ENCODE measurements at regions not wholly inside any gene's neighbourhood (a gene's known extent, or its start where the extent isn't known, plus 50 kb on each side); places are given as distances from the start of the nearest gene placed in this dataset.
"Not testable (repeated sequence)": the region's sequence is repeated elsewhere in the genome, so short reads cannot be mapped to it uniquely, and the experiment has no call there.

DNA sequence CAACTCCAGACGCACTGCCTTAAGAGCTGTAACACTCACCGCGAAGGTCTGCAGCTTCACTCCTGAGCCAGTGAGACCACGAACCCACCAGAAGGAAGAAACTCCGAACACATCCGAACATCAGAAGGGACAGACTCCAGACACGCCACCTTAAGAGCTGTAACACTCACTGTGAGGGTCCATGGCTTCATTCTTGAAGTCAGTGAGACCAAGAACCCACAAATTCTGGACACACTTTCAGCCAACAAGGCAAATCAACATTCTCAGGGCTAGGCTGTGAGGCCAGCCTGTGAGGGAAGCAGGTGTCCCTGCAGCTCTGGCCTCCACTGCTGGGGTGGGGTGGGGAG, 275.3 kb downstream of the ADGRD1 start:
- not testable (repeated sequence) for DNase-seq (ENCODE audit: low read depth)

DNA sequence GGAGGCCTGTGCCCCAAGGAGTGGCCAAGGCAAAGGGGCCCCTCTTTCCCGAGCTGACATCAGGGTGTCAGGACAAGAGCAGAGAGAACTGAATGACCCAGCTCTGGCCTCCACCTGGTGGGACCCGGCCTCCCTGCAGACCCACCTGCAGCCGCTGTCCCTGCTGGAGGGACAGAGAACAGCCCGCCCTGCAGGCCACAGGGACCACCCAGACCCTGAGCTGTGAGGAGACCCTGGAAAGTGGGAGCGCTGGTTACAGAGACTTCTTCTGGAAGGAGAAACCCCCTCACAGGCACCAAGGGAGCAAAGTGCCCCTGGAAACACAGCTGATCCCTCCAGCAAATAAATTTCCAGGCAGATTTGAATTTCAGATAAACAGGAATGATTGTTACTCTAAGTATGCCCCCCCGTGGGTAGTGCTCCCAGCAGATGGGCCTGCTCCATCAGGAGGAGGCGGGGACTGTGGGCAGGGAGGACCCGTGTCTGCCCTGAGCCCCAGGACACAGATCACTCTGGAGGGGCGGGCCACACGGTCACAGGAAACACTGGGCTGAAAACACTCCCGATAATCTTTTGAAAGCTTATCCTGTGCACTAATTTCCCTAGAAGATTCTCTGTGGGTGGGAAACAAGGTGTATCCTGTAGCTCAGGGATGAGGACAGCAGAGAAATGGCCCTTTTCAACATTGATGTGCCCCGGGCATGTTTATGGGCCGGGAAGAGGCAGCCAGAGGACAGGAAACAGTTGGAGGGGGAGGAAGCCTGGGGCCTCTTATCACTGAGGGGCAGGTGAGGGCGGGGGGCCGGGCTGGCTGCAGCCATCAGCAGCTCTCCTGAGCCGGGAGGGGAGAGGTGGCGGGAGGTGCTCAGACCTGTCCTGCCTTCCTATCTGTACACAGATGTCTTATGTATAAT, 276.0 kb downstream of the ADGRD1 start:
- no peak for DNase-seq (ENCODE audit: low read depth)

DNA sequence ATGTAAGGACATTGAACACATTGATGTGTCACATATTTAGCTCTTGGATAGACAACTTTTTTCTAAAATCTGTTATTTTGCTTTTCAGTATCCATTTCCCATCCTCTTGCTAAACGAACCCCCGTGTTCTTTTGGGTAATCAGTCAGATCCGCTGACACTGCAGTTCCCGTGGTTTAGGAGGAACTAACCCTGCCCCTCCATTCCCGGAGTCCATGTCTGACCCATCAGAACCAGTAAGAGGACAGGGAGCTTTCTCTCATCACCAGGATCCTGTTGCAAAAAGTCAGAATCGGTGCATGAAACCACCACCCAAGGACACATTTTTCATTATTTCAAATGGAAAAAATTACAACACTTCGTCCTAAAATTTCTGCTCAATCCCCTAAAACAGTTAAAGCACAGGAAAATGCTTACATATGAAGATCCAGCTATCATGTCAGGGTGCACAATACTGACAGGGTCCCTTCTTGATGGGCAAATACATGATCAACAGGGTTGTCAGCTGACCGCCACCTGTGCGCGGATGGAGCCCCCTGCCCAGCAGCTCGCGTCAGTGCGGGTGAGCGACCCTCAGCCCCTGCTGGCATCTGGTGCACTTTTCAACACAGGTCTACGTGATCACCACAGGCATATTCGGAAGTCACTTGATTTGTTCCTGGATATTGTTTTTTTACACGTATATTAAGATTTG, 276.8 kb downstream of the ADGRD1 start:
- DNase-seq (ENCODE audit: low read depth) = no peak

DNA sequence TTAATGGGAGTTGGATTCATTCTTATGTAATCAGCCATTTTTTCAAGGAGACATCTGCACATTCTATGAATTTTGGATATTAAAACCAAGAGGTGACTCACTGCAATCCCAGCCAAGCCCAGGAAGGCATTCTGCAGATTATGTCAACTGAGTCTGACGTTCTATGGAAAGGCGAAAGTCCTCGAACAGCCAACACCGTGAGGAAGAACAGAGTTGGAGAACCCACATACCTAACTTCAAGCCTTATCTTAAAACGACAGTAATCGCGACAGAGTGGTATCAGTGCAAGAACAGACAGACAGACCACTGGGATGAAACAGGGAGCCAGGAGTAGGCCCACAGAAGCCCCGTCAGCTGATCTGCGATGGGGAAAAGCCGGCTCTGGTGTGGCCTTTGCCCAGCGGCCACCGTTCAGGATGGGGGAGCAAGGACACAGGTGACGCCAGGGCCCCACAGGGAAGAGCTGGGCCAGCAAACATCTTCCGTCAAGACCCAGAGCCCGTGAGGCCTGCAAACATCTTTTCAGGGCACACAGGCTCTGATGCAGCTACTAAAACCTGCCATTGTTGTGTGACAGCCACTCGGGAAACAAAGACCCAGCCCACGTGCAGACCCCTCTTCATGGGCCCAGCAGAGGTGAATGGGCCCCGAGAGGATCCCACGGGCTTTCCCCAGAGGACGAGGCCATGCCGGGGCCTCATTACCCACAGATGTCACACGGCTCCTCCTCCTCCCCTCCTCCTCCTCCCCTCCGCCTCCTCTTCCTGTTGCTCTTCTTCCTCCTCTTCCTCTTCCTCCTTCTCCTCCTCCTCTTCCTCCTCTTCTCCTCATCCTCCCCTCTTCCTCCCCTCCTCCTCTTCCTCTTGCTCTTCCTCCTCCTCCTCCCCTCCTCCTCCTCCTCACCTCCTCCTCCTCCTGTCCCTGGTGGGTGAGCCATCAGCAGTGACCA, 277.6 kb downstream of the ADGRD1 start:
- DNase-seq (ENCODE audit: low read depth) = no peak

DNA sequence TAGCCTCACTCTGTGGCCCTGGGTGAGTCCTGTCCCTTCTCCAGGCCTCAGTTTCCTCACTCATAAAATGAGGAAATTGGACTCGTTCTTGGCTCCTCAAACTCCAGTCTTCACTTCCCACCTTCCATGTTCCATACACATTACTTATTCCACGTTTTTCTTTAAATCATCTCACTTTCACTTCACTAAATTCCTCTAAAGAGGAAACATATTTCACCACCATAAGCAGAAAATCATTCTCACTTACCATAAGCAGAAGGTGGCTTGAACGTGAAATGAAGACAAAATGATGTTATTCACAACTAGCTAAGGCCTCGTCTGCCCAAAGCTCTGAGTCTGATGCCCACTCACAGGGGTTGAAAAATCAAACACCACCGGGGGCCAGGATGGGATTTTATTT, 278.3 kb downstream of the ADGRD1 start:
- DNase-seq (ENCODE audit: low read depth) = no peak

DNA sequence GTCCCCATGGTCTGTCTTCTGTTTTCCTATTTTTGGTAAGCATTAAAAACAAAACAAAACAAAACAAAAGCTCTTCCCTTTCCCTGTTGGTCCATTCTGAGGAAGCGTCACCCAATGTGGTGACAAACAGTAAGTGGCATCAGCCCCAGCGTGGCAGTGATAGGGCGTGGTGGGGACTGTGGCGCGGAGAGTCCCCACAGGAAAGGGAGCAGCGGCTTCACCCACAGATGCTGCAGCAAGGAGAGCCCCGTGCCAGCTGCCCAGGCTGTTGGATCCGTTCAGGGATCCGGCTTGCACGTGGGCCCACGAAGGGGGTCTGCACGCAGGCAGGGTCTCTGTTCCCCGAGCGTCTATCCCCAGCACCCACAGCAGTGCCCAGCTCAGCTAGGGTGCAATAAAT, 279.2 kb downstream of the ADGRD1 start:
- DNase-seq (ENCODE audit: low read depth) = not testable (repeated sequence)

DNA sequence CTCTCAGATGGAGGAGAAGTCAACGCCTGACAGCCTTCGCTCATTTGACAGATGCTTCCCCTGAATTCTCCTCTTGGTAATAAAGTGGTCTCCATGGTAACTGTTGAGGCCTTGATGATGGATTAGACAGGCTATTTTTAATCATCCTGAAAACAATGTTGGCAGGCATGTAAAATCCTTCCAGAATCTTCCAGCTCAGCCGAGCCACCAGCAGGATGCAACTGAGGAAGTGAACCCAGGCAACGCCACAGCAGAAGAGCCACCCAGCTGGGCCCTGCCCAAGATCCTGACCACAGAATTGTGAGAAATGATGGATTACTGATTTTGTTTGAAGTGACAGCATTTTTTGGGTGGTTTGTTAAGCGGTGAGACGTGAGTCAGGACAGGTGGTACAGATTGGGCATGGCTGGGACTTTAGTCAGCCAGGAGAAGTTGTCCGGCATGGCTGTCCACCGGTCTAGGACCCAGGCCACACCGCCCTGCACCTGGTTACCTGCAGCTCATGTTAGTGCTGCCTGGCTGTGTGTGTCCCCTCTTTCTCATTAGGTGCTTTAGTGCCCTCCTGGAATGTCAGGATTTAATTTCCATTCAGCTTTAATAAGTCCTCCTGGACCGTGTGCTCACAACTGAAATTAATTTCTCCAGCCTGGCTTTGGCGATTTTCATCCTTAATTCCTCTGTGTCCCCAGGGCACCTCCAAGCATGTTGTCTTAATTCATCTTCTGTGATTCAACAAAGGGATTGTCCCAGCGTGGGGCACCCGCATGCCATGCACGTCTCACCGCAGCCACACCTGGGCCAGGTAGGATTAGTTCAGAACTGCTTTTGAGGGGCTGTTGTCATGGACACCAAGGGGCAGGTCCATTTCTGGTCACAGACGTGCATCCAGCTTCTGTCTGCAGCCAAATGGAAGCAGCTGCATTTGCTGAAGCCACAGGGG, 280.4 kb downstream of the ADGRD1 start:
- not testable (repeated sequence) for DNase-seq (ENCODE audit: low read depth)

DNA sequence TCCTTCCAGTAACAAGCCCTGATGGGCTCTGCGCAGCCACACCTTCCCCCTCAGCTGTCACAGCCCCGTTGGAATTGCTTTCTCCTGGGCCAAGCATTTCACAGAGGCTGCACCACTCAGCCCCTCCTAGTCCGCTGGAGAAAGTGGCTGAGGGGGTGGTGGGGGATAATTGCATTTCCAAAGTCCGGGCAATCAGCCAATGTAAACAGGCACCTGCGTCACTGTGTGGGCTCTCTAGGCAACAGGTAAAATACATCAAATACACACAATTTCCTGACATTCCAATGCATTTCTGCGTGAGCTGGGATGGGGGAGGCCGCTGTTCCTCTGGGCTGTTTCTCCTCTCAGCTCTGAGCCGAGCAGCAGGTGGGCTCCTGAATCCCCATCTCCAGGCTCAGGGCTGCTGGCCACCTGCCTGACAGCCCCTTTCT, 281.1 kb downstream of the ADGRD1 start:
- DNase-seq (ENCODE audit: low read depth) = not testable (repeated sequence)

DNA sequence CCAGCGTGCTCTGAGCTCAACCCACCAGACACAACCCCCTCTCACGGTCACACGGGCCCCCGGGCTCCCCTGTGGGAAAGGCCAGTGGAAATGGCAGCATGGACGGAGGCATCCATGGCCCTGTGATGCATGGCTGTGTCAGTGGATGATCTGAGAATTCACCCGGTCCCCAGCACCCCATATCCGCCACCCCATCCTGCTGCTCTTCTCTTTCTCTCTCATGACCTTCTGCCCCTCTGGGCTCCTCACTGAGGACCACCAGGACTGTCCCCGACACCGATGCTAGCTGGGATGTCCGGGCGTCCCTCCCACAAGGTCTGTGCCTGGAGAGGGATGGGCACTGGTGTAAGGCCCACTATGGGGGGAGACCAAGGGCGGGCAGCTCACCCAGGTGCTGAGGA, 282.2 kb downstream of the ADGRD1 start:
- no peak for DNase-seq (ENCODE audit: low read depth)

DNA sequence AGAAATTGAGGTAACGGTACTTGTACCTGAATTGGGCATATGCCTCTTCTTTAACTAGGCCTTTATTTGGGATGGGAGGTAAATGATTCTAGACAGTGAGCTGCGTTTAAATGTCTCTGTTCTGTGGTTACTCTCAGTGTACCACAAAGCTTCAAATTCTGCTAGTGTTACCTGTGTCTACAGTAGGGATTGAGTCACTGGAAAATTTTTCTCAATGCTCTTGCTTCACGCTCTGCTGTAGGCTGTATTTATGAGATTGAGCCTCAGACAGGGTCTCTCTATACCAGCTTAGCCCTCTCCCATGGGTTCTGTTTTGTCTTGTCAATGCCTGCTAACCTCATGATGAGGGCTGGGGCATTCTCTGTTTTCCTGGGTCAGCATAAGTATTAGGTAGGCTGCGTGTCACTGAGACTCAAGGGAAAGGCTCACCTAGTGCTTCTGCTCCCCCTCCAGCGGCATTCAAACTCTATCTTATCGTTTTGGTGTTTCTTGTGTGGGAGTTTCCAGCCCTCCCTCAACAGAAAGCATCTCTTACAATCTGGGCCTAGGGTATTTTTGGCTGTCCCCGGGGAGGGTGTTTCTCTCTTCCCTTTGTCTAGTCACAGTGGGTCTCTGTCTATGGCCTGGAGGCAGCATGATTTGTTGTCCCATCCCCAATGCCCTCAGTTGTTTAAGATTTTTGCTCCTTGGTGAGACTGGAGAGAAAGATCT, 285.8 kb downstream of the ADGRD1 start:
- DNase-seq (ENCODE audit: low read depth) = no peak

DNA sequence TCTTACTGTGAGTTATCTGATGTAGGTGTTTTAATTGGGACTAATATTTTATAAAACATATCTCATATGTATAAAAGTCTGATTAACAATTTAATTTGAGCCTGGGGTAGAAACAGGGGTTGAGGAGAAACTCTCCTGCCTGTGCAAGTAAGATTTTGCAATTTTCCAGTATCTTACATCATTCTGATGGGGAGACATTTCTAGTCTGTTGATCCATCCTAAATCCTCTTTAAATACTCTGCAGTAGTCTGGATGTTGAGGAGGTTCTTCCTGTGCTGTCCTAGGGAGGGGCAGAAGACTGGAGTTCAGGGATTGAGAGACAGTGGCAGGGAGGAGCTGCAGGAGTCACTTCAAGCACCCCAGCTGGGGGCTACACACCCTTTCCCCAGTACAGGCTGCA, 287.8 kb downstream of the ADGRD1 start:
- DNase-seq (ENCODE audit: low read depth) = no peak

DNA sequence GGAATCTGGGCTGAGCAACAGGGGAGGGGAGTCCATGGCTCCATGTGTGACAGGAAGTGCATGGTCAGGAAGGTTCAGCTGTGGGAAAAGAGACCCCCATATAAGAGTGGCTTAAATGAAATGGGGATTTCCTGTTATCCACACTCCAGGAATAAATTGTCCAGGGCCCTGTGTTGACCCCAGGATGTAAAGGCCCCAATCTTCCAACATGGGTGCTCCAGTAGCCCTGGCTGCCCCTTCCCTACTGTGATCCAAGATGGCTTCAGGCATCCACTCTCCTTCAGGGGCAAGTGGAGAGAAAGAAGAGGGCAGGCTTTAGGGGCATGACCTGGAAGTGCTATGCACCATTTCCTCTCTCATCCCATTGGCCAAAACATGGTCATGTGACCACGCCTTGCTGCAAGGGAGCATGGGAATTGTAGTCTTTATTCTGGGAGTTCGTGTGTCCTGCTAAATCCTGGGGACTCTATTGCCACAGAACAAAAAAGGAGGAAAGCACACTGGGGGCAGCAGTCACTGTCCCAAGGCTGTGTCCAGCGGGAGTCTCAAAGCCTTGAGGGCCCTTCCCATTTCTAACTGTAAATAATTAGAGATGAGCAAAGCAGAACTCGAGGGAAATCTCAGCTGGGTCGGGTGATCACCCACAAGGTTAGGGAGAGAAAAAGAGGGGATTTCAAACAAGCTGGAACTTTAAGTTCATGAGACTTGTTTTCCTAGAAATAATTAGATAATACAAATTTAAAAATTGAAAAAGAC, 289.2 kb downstream of the ADGRD1 start:
- DNase-seq (ENCODE audit: low read depth) = no peak

DNA sequence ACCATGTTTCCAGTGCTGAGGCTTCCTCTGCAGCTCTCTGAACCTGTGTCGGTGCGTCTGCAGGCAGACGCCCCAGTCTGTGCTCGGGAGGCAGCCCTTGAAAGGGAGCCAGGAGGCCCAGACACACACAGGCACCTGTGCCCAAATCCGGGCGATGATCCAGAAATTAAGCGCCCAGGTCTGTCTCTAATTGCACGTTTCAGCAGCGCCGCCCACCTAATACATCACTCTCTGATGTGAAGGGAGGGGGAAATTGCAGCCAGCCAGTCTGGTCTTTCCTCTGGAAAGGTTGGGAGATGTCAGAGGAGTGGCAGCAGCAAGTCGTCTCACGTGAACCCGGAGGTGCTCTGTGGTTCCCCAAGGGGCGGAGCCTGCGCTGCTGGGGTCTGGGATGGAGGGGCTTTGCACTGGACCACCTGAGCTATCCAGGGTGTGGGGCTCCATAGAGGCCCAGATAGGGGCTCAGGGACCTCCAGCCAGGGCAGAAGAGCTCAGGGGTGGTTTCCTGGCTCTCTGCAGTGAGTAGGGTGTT, 290.5 kb downstream of the ADGRD1 start:
- DNase-seq (ENCODE audit: low read depth) = not testable (repeated sequence)

DNA sequence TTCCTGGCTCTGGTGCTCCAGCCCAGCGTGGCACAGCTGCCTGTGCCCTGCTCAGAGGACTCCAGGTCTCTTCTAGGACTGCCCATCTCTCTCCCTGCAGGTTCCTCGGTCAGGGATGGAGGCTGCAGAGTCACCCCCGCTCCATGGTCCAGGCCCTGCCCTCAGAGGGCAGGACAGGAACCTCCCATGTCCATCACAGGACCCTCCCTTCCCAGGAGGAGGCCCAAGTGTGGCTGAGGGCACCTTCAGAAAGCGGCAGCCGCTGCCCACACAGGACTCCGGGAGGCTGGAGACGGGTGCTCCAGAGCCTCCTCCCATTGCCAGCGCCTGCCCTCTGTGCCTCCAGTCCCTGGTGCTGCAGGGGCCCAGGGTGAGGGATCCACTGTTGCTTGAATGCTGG, 291.5 kb downstream of the ADGRD1 start:
- not testable (repeated sequence) for DNase-seq (ENCODE audit: low read depth)

DNA sequence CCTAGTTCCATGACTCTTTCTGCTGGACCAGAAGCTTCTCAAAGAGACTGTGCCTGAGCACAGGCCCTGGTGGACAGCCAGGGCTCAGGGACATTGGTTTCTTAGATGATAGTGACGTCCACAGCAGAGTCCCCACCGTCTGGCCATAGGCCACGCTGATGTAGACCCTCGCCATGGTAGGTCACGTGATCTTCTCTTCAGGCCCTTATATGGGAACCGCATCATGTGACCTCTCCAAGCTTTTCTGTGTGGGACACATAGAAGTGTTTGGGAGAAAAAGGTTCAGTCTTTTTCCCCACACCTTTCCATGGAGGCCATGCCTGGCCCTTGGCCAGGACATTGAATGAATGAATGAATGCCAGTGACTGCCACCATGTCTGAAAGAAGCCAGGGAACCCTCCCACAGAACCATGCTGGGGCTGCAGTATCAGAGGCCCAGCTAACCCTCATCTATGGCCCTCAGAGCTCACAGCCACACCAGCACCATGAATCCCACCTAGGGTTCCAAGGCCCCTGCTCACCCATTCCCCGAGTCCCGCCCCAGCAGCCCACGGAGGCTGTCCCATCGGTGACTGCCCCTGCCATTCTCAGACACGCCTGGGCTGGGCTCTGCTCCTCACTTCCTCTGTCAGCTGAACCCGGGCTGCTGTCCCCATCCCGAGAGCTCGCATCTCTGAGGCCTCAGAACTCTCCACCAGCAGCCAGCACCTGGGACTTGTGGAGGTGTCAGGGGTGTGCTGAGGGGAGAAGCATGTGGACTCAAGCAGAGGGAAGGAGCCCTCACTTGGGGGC, 292.1 kb downstream of the ADGRD1 start:
- no peak for DNase-seq (ENCODE audit: low read depth)

DNA sequence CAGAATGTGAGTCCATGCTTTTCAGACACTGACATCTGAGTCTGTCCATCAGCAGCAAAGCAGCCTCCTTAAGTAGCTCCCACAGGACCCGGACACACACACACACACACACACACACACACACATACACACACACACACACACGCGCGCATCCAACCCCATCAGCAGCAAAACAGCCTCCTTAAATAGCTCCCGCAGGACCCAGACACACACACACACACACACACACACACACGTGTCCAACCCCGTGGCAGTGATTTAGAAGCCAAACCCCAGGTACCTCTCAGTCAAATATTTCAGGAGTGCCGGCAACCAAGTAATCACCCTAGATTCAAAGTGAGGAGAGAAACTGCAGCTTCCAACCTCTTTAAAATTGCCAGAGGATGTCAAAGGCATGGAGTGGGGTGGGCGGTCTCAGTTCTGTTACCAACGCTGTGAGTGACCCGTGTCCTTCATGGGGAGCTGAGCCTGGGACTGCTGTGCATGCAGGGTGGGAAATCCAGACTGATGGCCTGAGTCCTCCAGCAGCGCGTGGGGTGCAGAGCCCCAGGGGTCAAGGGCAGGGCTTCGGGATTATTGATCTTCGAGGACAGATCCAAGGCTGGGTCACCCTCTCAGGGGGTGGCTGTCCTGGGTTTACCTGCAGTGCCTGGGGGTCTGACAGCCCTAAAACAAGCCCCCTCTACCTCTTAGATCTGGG, 293.5 kb downstream of the ADGRD1 start:
- not testable (repeated sequence) for DNase-seq (ENCODE audit: low read depth)

DNA sequence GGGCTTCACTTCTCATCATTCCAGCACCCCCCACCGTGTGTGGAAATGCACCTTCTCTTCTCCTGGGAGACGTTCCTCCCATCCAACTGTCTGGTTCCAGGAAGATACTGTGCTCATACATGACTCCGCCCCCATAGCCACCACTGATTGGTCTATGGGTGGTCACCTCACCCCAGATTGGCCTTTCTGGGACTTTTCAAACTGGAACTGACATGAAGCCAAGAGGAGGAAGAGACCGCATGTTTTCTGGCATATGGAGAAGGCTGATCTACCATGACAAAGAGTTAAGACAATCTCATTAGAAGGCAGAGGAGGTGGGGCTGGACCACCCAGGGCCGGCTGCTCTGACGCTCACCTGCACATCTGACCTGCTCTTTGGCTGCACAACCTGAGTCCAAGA, 294.2 kb downstream of the ADGRD1 start:
- not testable (repeated sequence) for DNase-seq (ENCODE audit: low read depth)
